Midbrain (tissue), 1 donor: ENCODE measurements at regions not wholly inside any gene's neighbourhood (a gene's known extent, or its start where the extent isn't known, plus 50 kb on each side); places are given as distances from the start of the nearest gene placed in this dataset.
"Not testable (repeated sequence)": the region's sequence is repeated elsewhere in the genome, so short reads cannot be mapped to it uniquely, and the experiment has no call there.

Experiments
- DNase-seq: peaks from one replicate; lab custom pipeline; 2025; lab: John Stamatoyannopoulos, UW

- DNase-seq, result no peak
Observed at GRCh38 chr4:167939863-167940616, 152.3 kb upstream of the ANXA10 start.

DNA sequence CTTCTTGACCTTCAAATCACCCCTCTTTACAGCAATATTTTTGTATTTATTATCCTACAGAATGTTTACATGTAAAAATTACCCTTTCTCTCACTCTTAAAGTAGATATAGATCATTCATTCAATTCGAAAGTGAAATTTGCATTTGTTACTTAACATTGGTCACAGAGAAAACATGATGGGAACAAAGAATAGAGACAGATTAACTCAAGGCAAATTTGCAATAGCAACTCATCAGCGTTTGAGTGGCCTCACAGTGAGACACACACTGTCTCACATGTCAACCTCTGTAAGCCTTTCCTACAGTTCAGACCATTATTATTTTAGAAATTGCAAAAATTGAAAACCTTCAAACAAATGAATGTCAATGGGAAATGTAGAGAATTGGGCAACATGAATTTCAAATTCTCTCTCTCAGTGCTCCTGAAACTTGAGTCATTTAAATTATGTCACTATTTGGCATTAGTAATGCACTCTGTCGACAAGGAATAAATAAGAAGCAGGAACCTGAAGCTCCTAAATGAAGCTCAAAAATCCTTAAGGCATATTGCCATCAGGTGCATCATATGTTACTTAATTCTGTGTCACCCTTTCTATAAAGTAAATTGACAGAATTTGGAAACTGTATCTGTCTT is 148.3 kb upstream of the ANXA10 start:
- no peak for DNase-seq

GRCh38 chr4:167944721-167945120 is 147.6 kb upstream of the ANXA10 start:
- DNase-seq, result no peak

DNA sequence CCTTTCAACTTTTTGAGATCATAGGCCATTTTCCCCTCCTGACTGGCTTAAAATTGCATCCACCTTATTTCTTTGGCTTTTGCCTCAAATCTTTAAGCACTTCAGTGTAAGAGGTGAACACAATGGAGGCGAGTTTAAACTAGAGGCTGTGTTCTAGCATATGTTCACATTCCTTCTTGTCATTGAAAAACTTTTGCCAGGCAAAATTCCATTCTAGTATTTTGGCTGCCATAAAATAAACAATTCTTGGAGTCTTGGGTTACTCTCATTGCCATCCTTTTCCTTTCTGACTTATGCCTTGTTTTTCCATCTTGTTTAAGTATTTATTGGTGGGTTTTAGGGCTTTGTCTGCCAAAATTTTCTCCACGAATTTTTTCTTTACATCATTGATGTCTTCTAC is 137.3 kb upstream of the ANXA10 start:
- DNase-seq, result no peak

- no peak for DNase-seq
Observed at GRCh38 chr4:167956676-167957075, 135.7 kb upstream of the ANXA10 start.

DNA sequence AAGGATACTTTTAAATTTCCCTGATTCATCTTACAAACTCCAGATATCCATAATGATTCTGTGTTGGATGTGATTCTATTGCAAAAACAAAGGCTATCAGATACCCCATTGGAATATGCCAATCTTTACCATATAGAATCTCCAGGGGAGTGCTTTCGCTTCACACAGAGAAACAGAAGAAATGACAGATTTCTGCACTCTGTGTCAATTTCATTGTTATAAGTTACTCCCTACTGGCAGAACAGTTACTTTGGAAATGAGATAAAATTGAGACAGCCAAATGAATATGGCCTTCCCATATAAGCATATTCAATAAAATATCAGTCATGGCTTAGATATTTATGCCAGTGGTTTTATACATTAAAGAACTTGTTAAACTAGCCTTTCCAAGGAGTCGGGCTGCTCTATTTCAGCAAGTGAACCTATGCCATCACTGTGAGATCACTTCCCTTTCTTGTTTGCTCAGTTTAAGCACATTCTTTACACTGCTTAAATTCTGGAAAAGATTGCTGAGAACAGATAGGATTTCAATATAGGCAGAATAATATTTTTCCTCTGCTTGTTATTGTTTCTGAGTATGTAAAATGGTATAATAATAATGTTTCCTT is 127.5 kb upstream of the ANXA10 start:
- DNase-seq, result no peak

DNA sequence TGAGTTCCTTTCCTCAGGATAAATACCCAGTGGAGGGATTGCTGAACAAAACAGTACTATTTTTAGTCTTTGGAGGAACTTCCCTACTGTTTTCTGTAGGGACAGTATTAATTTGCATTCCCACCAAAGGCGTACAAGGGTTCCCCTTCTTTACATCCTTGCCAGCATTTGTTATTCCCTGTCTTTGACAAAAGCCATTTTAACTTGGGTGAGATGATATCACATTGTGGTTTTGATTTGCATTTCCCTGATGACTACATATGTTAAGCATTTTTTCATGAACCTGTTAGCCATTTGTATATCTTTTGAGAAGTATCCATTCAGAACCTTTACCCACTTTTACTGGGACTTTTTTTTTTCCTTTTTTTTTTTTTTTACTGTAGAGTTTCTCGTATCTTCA is 126.2 kb upstream of the ANXA10 start:
- DNase-seq, result no peak

DNA sequence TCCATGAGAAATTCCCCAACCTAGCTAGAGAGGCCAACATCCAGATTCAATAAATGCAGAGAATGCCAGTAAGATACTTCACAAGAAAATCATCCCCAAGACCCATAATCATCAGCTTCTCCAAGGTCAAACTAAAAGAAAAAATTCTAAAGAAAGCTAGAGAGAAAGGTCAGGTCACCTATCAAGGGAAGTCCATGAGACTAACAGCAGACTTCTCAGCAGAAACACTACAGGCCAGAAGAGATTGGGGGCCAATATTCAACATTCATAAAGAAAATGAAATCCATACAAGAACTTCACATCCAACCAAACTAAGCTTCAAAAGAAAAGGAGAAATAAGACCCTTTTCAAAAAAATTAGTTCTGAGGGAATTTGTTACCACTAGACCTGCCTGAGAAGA is 118.8 kb upstream of the ANXA10 start:
- no peak for DNase-seq

DNA sequence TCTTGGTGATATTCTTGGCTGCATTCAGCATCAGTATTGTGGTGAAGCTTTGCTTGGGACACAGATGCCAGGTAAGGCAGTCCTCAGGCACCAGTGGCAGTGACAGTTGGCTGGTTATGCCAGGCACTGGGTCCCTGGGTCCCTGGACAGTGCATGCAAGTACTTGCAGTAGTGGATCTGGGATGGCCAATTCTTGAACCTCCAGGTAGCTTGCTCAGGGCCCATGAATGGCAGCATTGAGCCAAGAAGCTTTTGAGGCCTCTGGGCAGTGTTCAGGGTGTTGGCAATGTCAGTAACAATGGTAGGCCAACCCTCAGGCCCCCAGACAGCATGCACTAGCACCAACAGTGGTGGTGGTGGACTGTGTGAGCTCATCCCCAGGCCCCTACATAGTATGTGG is 106.8 kb upstream of the ANXA10 start:
- DNase-seq, result no peak

GRCh38 chr4:167986044-167986443 is 106.3 kb upstream of the ANXA10 start:
- no peak for DNase-seq

DNA sequence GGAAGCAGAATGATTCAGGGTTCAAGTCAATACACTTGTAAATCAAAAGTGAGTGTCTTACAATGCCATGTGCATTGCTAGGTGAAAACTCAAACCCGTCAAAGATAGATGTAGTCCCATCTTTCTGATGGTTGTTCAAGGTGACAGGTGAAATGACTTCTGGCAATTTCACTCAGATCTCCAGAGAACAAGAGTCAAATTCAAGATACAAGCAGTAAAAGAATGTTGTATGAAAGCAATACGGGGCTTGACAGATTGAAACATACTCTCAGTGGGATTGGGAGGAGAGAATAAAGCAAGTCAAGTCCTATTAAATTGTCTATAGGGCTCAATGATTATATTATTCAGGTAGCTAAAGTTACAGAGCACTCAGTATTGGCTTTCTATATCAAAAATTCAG is 105.1 kb upstream of the ANXA10 start:
- DNase-seq, result no peak

- DNase-seq, result no peak
Observed at GRCh38 chr4:167989815-167990214, 102.5 kb upstream of the ANXA10 start.

GRCh38 chr4:168008112-168008511 is 84.2 kb upstream of the ANXA10 start:
- DNase-seq, result not testable (repeated sequence)

DNA sequence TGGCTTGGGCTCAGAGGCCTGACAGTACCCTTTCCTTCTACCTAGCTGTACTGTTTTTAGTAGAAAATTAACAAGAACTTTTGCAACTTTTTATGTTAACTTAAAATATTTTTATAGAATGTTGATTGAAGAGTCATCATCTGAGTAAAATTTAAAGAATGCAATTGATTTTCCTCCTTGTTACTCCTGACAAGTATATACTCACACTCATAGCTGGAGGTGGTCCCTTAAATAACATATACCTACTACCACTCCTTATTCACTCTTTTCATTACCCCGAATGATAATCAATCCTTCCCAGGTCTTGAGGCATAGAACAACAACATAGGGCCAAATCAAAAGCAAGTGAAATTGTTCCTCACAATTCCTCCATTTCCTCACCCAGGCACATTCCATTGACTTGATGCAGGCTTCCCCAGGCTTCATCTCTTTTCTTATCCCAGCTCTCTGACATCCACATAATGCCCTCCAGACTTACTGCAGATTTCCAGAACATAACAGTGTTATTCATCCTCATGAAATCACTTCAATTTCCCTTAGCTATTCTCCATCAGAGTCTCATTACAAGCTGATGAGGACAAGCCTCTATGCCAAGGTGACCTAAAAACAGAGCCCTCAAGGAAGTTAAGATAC is 73.2 kb upstream of the ANXA10 start:
- DNase-seq, result no peak

- no peak for DNase-seq
Observed at GRCh38 chr4:168019921-168020320, 72.4 kb upstream of the ANXA10 start.

GRCh38 chr4:168021666-168022065 is 70.7 kb upstream of the ANXA10 start:
- no peak for DNase-seq

- no peak for DNase-seq
Observed at GRCh38 chr4:168028568-168028967, 63.8 kb upstream of the ANXA10 start.

GRCh38 chr4:168028970-168029597 is 63.3 kb upstream of the ANXA10 start:
- no peak for DNase-seq

DNA sequence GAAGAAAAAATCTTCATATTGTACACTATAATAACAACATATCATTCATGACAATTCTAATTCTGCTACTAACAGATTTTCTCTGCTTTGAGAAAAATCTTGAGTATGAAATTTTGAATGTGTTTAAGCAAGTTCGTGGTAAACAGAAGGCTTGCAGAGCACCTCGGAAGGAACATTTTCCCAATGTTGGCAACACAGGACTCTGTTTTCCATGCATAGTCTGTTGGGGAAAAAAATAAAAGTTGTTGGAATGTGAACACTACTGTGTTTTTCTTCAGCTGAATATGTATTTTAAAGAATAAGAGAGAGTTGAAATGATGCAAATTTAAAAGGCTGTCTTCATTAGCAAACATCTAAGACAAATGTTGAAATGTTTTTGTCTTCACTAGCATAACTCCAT is 54.7 kb upstream of the ANXA10 start:
- DNase-seq, result no peak

- no peak for DNase-seq
Observed at GRCh38 chr4:168039593-168039992, 52.7 kb upstream of the ANXA10 start.
